Adrenal gland (tissue), 9 donors: ENCODE measurements at regions not wholly inside any gene's neighbourhood (a gene's known extent, or its start where the extent isn't known, plus 50 kb on each side); places are given as distances from the start of the nearest gene placed in this dataset.

Experiments
- DNase-seq, 7 donors: peaks; one replicate each; pipeline ENCODE4 v3.0.0-alpha.2; 2019 to 2020
- H3K27ac ChIP-seq, 5 donors: fragments of 200-600 bp; sonication (generic) in 4 of 5; 1 replicate in 3 of 5; 2 replicates in 2 of 5; pipeline versions ENCODE4 v1.5.1 to v1.8.0; 2016 to 2020; ENCODE audit warnings: mild to moderate bottlenecking in 1 of 5
- H3K27me3 ChIP-seq: fragments of 200-600 bp; 2 replicates; pipeline ENCODE4 v1.8.0; 2021
- H3K36me3 ChIP-seq, 2 donors: fragments of 200-600 bp; replicated peaks in 1 of 2; 1 replicate in 1 of 2; 2 replicates in 1 of 2; pipeline versions ENCODE4 v1.5.1 to v1.8.0; 2018 to 2022
- H3K4me1 ChIP-seq, 2 donors: fragments of 200-600 bp; replicated peaks in 1 of 2; 1 replicate in 1 of 2; 2 replicates in 1 of 2; pipeline versions ENCODE4 v1.5.1 to v1.8.0; 2018 to 2021
- H3K4me3 ChIP-seq, 4 donors: fragments of 200-600 bp; sonication (generic) in 3 of 4; one replicate each; pipeline ENCODE4 v1.5.1; 2016 to 2018
- H3K9me3 ChIP-seq, 3 donors: fragments of 200-600 bp; sonication (generic) in 1 of 3; replicated peaks in 1 of 3; 1 replicate in 2 of 3; 2 replicates in 1 of 3; pipeline versions ENCODE4 v1.5.1 to v1.8.0; 2016 to 2021
- CTCF ChIP-seq, 6 experiments: fragments of 450-650 bp in 4 of 6; fragments of 200-600 bp in 2 of 6; sonication (generic) in 1 of 6; IDR thresholded peaks; 1 replicate in 5 of 6; 2 replicates in 1 of 6; pipeline versions ENCODE4 v1.5.1 to v1.8.0; 2016 to 2021; ENCODE audit warnings: antibody characterized with exemption in 6 of 6, mild to moderate bottlenecking in 2 of 6, moderate library complexity in 1 of 6
- POLR2A ChIP-seq, 2 donors: fragments of 450-650 bp; IDR thresholded peaks; one replicate each; pipeline ENCODE4 v1.6.1; 2017; ENCODE audit warnings: antibody characterized with exemption in 2 of 2, mild to moderate bottlenecking in 2 of 2, moderate library complexity in 1 of 2
- WGBS, 4 donors: extraction: QIAGEN DNeasy Blood & Tissue Kit in 2 of 4; methylation state at CpG; one replicate each; pipeline versions ENCODE4 v1.1.5 to v1.1.7; 2013 to 2017; 5-methylcytosine and 5-hydroxymethylcytosine counted together
- intact Hi-C, 2 donors: fragments of 100-400 bp; cut with DNase I; formaldehyde crosslinking; loops; one replicate each; pipeline versions ENCODE4 v1.14.1 to v1.15.0; 2022 to 2023
- donor health status: healthy with polysubstance abuse.
- donor health status: Bipolar disorder and iron deficiency.
- donor health status: DM: yes; HTN: yes; CAD: no.
- donor health status: DM: no; HTN: no; CAD: no.
- donor health status: DM: no; HTN: no; CAD: no.

DNA sequence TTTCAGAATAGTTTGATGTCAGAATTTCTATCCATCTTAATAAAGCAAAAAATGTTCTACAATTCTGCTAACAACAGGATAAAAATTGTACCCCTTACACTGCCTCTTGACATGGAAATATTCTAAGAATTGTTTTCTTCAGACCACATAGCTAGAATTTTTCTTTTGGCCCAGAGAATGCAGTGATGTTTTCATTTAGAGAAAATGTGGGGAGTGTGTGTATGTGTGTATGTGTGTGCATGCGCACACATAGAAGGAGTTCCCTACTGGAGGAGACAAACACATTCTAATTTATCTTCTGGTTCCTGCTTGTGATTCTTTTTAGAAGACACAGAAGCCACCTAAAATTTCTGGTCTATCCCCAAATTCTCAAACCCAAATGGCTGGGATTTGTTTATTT is 1145.7 kb downstream of the VRK1 start:
- no peaks in the 10 kb centered on the region for H3K36me3 ChIP-seq
- 55 to 97% (median 77%) methylated on average over 1 of the region's 1 CpG for WGBS, 4 donors
- intact Hi-C loops = no loop called here
- no peak overlapping the region for H3K27ac ChIP-seq
- no peaks in the 10 kb centered on the region for H3K4me1 ChIP-seq
- no peaks in the 10 kb centered on the region for H3K27me3 ChIP-seq
- DNase-seq = no peak
- TF ChIP-seq CTCF (IDR thresholded peaks at IDR 0.05) = no peak
- no peak for TF ChIP-seq POLR2A (IDR thresholded peaks at IDR 0.05)
- no peaks in the 10 kb centered on the region for H3K9me3 ChIP-seq
- H3K4me3 ChIP-seq = no peak overlapping the region

DNA sequence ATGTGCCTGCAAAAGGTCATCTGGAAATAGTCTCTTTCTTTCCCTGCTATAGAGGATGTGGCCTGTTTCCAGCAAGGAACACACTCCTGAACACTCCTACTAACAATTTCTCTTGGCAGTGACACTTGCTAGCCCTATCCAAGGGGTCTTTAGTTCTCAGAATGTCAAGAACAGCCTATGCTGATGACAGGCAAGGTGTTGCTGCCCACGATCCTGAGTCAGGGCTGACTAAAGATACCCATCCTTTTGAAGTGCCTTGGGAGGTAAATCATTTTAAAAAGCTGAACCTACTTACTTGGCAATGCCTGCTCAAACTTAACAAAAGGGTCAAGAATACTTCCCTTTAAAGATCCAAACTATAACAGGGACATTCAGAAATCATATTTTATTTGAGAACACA is 1146.4 kb downstream of the VRK1 start:
- intact Hi-C loops = no loop called here
- WGBS, 4 donors = 31 to 60% (median 39%) methylated on average over 1 of the region's 1 CpG
- TF ChIP-seq CTCF (IDR thresholded peaks at IDR 0.05) (no peak), POLR2A (IDR thresholded peaks at IDR 0.05) (no peak)

GRCh38 chr14:97944380-97944779 is 1147.2 kb downstream of the VRK1 start:
- H3K4me1 ChIP-seq = no peaks in the 10 kb centered on the region
- H3K9me3 ChIP-seq = no peaks in the 10 kb centered on the region
- 63 to 100% (median 87%) methylated on average over 1 of the region's 1 CpG for WGBS, 4 donors
- DNase-seq = no peak
- intact Hi-C loops = no loop called here
- H3K4me3 ChIP-seq = no peak overlapping the region
- H3K36me3 ChIP-seq = no peaks in the 10 kb centered on the region
- no peak for TF ChIP-seq CTCF (IDR thresholded peaks at IDR 0.05)
- no peak for TF ChIP-seq POLR2A (IDR thresholded peaks at IDR 0.05)
- H3K27me3 ChIP-seq = no peaks in the 10 kb centered on the region
- H3K27ac ChIP-seq = no peak overlapping the region

More for the DNA sequence above, 1146.4 kb downstream of the VRK1 start:
- no peak for DNase-seq
- Histone ChIP-seq H3K4me1 (no peaks in the 10 kb centered on the region), H3K4me3 (no peak overlapping the region), H3K9me3 (no peaks in the 10 kb centered on the region), H3K27ac (no peak overlapping the region), H3K36me3 (no peaks in the 10 kb centered on the region), H3K27me3 (no peaks in the 10 kb centered on the region)

GRCh38 chr14:97945631-97946030 is 1148.4 kb downstream of the VRK1 start:
- TF ChIP-seq POLR2A (IDR thresholded peaks at IDR 0.05) = no peak
- no peak for TF ChIP-seq CTCF (IDR thresholded peaks at IDR 0.05)
- H3K36me3 ChIP-seq = no peaks in the 10 kb centered on the region
- no peaks in the 10 kb centered on the region for H3K27me3 ChIP-seq
- DNase-seq = no peak
- H3K9me3 ChIP-seq = no peaks in the 10 kb centered on the region
- no peak overlapping the region for H3K4me3 ChIP-seq
- H3K27ac ChIP-seq = no peak overlapping the region
- no peaks in the 10 kb centered on the region for H3K4me1 ChIP-seq
- intact Hi-C loops = no loop called here
